Endothelial cell of umbilical vein (primary cell): ENCODE measurements at regions not wholly inside any gene's neighbourhood (a gene's known extent, or its start where the extent isn't known, plus 50 kb on each side); places are given as distances from the start of the nearest gene placed in this dataset.

Source experiments
- BruUV-seq: library from RNA; stranded (reverse); fragments of 400-500 nt; replicated peaks from 2 replicates; lab custom pipeline; 2021; lab: Mats Ljungman, UMichigan
- CTCF ChIA-PET: fragments of 300-600, 350-600 bp; sonication (Branson Sonifier 250); formaldehyde crosslinking; loops from one replicate; lab custom pipeline; 2021; ENCODE audit warnings: antibody characterized with exemption, inconsistent platforms; lab: Charles Lee
- POLR2A ChIA-PET: fragments of 300-600, 350-600 bp; sonication (Branson Sonifier 250); formaldehyde crosslinking; loops from one replicate; lab custom pipeline; 2021; ENCODE audit warnings: antibody characterized with exemption, inconsistent platforms; lab: Charles Lee
- DNase-seq: peaks from one replicate; pipeline ENCODE4 v3.0.0-alpha.2; 2011; ENCODE audit warnings: low read depth, low spot score
- FAIRE-seq: peaks from 2 replicates; lab custom pipeline; 2011; peaks lifted over from hg19 to GRCh38; lab: Jason Lieb, UNC
- H2AFZ ChIP-seq: 2 replicates; pipeline ENCODE4 v1.6.0; 2012; ENCODE audit warnings: low read depth, low read length, control low read depth, inconsistent platforms
- H3K27ac ChIP-seq: 2 replicates; pipeline ENCODE4 v1.5.1; 2011; ENCODE audit warnings: low read depth, mild to moderate bottlenecking, control low read depth, low read length, moderate library complexity; ENCODE audit not compliant: insufficient read depth
- H3K27me3 ChIP-seq, 2 experiments: 2 replicates each; pipeline versions ENCODE4 v1.6.0 to v1.6.1; 2011; ENCODE audit warnings: low read length in 2 of 2, mixed read lengths in 1 of 2; ENCODE audit not compliant: control insufficient read depth in 2 of 2, insufficient read depth in 2 of 2
- H3K36me3 ChIP-seq, 2 experiments: 2 replicates in 1 of 2; 3 replicates in 1 of 2; pipeline ENCODE4 v1.5.1; 2011; ENCODE audit warnings: low read length in 2 of 2, mild to moderate bottlenecking in 1 of 2, moderate library complexity in 1 of 2; ENCODE audit not compliant: control insufficient read depth in 2 of 2, insufficient read depth in 2 of 2; ENCODE audit errors: extremely low read depth in 1 of 2
- H3K4me1 ChIP-seq: 3 replicates; pipeline ENCODE4 v1.5.1; 2011; ENCODE audit warnings: mild to moderate bottlenecking, low read length; ENCODE audit not compliant: control insufficient read depth, insufficient read depth; ENCODE audit errors: extremely low read depth
- H3K4me2 ChIP-seq: 2 replicates; pipeline ENCODE4 v1.6.1; 2011; ENCODE audit warnings: low read length, control low read depth, mixed read lengths; ENCODE audit not compliant: insufficient read depth
- H3K4me3 ChIP-seq, 3 experiments: fragments of 200-600 bp in 1 of 3; sonication (generic), shearing (Covaris generic) in 1 of 3; replicated peaks in 1 of 3; 2 replicates each; pipeline ENCODE4 v1.5.1; 2011 to 2016; ENCODE audit warnings: control low read depth in 3 of 3, low read length in 3 of 3, mild to moderate bottlenecking in 2 of 3, inconsistent platforms in 1 of 3, low read depth in 1 of 3, moderate library complexity in 1 of 3; ENCODE audit not compliant: insufficient read depth in 1 of 3
- H3K79me2 ChIP-seq: 2 replicates; pipeline ENCODE4 v1.6.0; 2012; ENCODE audit warnings: low read length, inconsistent platforms; ENCODE audit not compliant: control insufficient read depth, insufficient read depth
- H3K9ac ChIP-seq: replicated peaks from 2 replicates; pipeline ENCODE3; 2011; ENCODE audit warnings: low read length, control low read depth; ENCODE audit not compliant: insufficient read depth; ENCODE audit errors: extremely low read depth
- H3K9me1 ChIP-seq: replicated peaks from 3 replicates; pipeline ENCODE4 v1.6.0; 2011; ENCODE audit warnings: mild to moderate bottlenecking, low read length; ENCODE audit not compliant: control insufficient read depth, insufficient read depth; ENCODE audit errors: extremely low read depth
- H3K9me3 ChIP-seq: replicated peaks from 2 replicates; pipeline ENCODE4 v1.5.1; 2012; ENCODE audit warnings: low read length, inconsistent platforms; ENCODE audit not compliant: control insufficient read depth, insufficient read depth
- H4K20me1 ChIP-seq: replicated peaks from 2 replicates; pipeline ENCODE3; 2011; ENCODE audit warnings: mild to moderate bottlenecking, low read length; ENCODE audit not compliant: control insufficient read depth, insufficient read depth; ENCODE audit errors: extremely low read depth
- EZH2 ChIP-seq: IDR thresholded peaks from 2 replicates; pipeline ENCODE4 v1.6.1; 2012; ENCODE audit warnings: borderline replicate concordance, low read depth, mild to moderate bottlenecking, moderate library complexity, low read length, inconsistent platforms; ENCODE audit not compliant: severe bottlenecking
- FOS ChIP-seq: IDR thresholded peaks from 2 replicates; pipeline ENCODE4 v1.6.1; 2011; ENCODE audit warnings: mild to moderate bottlenecking, low read length, moderate library complexity, borderline replicate concordance; ENCODE audit not compliant: insufficient read depth
- GATA2 ChIP-seq: IDR thresholded peaks from 2 replicates; pipeline ENCODE4 v1.7.0; 2011; ENCODE audit warnings: low read depth, mild to moderate bottlenecking, moderate library complexity, mixed read lengths, low read length; ENCODE audit not compliant: insufficient read length, insufficient read depth
- JUN ChIP-seq: IDR thresholded peaks from 2 replicates; pipeline ENCODE4 v1.6.1; 2011; ENCODE audit warnings: borderline replicate concordance, low read depth; ENCODE audit not compliant: insufficient read length, insufficient read depth
- MAX ChIP-seq: IDR thresholded peaks from 2 replicates; pipeline ENCODE4 v1.6.1; 2011; ENCODE audit not compliant: insufficient read depth, insufficient read length
- MYC ChIP-seq: IDR thresholded peaks from one replicate; pipeline ENCODE4 v1.6.1; 2011; ENCODE audit warnings: mild to moderate bottlenecking, low read depth, low read length
- POLR2A ChIP-seq: IDR thresholded peaks from 2 replicates; pipeline ENCODE4 v1.6.1; 2012; ENCODE audit warnings: low read depth, mild to moderate bottlenecking, control low read depth, low read length
- POLR2AphosphoS5 ChIP-seq: IDR thresholded peaks from 2 replicates; pipeline ENCODE4 v1.6.1; 2012; ENCODE audit warnings: low read depth, mild to moderate bottlenecking, control low read depth, low read length, moderate library complexity; ENCODE audit not compliant: insufficient read depth
- dilution Hi-C: fragments of 300-500 bp; cut with MboI; formaldehyde crosslinking; loops from one replicate; pipeline ENCODE4 v1.15.0; 2019; ENCODE audit warnings: low sequenced_read_pairs; ENCODE audit not compliant: extremely low pct_ligation_motif_present
- intact Hi-C: fragments of 100-400 bp; cut with micrococcal nuclease; formaldehyde crosslinking; loops from one replicate; pipeline ENCODE4 v1.10.0; 2022
- TF ChIP-seq, protein P1 (sequence below), 2 donors: IDR thresholded peaks; 1 replicate in 1 of 2; 2 replicates in 1 of 2; pipeline ENCODE4 v1.5.1; 2011; ENCODE audit warnings: low read length in 2 of 2, mild to moderate bottlenecking in 2 of 2, moderate library complexity in 2 of 2, control low read depth in 1 of 2, inconsistent platforms in 1 of 2, low read depth in 1 of 2; ENCODE audit not compliant: insufficient read depth in 1 of 2; ENCODE audit errors: extremely low read depth in 1 of 2

DNA sequence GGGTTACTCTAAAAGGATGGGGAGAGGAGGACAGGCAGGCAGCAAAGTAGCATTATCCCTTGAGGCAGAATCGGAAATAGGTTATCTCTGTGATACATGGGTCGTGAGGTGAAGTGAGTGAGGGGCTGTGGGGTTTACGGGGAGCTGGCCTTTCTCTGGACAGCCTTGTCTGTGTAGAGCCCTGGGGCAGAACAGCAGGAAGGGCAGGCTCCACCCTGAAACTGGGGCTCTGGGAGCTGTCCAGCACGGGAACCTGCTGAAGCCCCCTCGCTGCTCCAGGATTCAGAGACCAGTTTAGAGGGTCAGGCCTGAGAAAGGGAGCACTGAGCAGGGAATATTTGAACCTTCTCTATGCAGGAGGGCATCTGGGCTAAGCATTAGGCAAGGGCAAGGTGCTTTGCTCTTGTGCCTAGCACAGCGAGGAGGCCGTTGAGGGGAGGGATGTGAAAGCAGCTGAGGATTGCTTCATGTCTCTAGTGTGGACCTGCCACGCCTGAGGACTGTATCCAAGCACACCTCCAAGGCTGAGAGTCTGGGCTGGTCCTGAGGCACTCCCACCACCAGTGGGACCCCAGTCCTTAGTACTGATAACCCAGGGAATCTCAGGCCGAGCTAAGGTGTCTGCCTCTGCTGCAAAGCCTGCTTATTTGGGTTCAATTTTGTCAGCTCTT is 55.8 kb downstream of the NAV1 start:
- FAIRE-seq (no peak), DNase-seq (no peak)
- H3K27ac ChIP-seq = no peak overlapping the region
- peaks cover 50% of the 10 kb centered on the region for H3K79me2 ChIP-seq
- no peaks in the 10 kb centered on the region for H3K9me3 ChIP-seq
- H3K36me3 ChIP-seq = peaks cover 2 to 5% of the 10 kb centered on the region in 2 experiments
- H3K9me1 ChIP-seq = no peaks in the 10 kb centered on the region
- no peak overlapping the region for H2AFZ ChIP-seq
- no peaks in the 10 kb centered on the region for H3K27me3 ChIP-seq
- no peak overlapping the region for H3K4me2 ChIP-seq
- intact Hi-C loops (no loop called here), dilution Hi-C loops (no loop called here)
- no peak overlapping the region for H3K9ac ChIP-seq
- ChIA-PET CTCF (interaction anchor here (1.5 kb wide), 1 partner anchor 8 kb away, joined by 5 read pairs; no protein-coding TSS in a partner anchor), POLR2A (no interaction called here)
- H4K20me1 ChIP-seq = no peaks in the 10 kb centered on the region
- TF ChIP-seq POLR2AphosphoS5 (no peak), FOS (no peak), EZH2 (no peak)
- TF ChIP-seq, protein P1, sequence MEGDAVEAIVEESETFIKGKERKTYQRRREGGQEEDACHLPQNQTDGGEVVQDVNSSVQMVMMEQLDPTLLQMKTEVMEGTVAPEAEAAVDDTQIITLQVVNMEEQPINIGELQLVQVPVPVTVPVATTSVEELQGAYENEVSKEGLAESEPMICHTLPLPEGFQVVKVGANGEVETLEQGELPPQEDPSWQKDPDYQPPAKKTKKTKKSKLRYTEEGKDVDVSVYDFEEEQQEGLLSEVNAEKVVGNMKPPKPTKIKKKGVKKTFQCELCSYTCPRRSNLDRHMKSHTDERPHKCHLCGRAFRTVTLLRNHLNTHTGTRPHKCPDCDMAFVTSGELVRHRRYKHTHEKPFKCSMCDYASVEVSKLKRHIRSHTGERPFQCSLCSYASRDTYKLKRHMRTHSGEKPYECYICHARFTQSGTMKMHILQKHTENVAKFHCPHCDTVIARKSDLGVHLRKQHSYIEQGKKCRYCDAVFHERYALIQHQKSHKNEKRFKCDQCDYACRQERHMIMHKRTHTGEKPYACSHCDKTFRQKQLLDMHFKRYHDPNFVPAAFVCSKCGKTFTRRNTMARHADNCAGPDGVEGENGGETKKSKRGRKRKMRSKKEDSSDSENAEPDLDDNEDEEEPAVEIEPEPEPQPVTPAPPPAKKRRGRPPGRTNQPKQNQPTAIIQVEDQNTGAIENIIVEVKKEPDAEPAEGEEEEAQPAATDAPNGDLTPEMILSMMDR (IDR thresholded peaks at IDR 0.05; ENCODE audit: extremely low read depth in 1 of 2, insufficient read depth in 1 of 2, low read depth in 1 of 2, low read length in 2 of 2) = no peak
- H3K4me1 ChIP-seq = peaks cover 43% of the 10 kb centered on the region
- H3K4me3 ChIP-seq = no peak overlapping the region
- BruUV-seq = no TSS peak

- H3K4me1 ChIP-seq = peaks cover 43% of the 10 kb centered on the region
- no peak overlapping the region for H3K4me2 ChIP-seq
- no peak overlapping the region for H3K9ac ChIP-seq
- FAIRE-seq = no peak
- ChIA-PET POLR2A (no interaction called here), CTCF (interaction anchor here (1.3 kb wide), 1 partner anchor 55 kb away, joined by 3 read pairs; no protein-coding TSS in a partner anchor)
- H3K4me3 ChIP-seq = no peak overlapping the region
- H3K79me2 ChIP-seq = peaks cover 52% of the 10 kb centered on the region
- H3K27ac ChIP-seq = no peak overlapping the region
- TF ChIP-seq MYC (no peak), MAX (no peak), FOS (no peak), POLR2A (no peak), EZH2 (no peak), JUN (no peak), POLR2AphosphoS5 (no peak), GATA2 (no peak)
- TF ChIP-seq, protein P1 (IDR thresholded peaks at IDR 0.05; ENCODE audit: extremely low read depth in 1 of 2, insufficient read depth in 1 of 2, low read depth in 1 of 2, low read length in 2 of 2) = no peak
- no peaks in the 10 kb centered on the region for H3K9me1 ChIP-seq
- no peak for DNase-seq
- peaks cover 2 to 5% of the 10 kb centered on the region in 2 experiments for H3K36me3 ChIP-seq
- no peaks in the 10 kb centered on the region for H3K9me3 ChIP-seq
- BruUV-seq = no TSS peak
- intact Hi-C loops = no loop called here
- no peaks in the 10 kb centered on the region for H4K20me1 ChIP-seq
- H3K27me3 ChIP-seq = no peaks in the 10 kb centered on the region
- H2AFZ ChIP-seq = no peak overlapping the region
- dilution Hi-C loops = no loop called here
These were observed 56.5 kb downstream of the NAV1 start for GRCh38 chr1:201595381-201595780.
